ENCODE measurements at regions not wholly inside any gene's neighbourhood (a gene's known extent, or its start where the extent isn't known, plus 50 kb on each side); places are given as distances from the start of the nearest gene placed in this dataset.

GRCh38 chr17:427327-427726 lies 74.7 kb upstream of the RPH3AL start:
- Histone ChIP-seq H3K4me3 (no peak overlapping the region), H3K36me3 (ENCODE audit: low read depth) (no peaks in the 10 kb centered on the region), H3K4me1 (ENCODE audit: low read depth) (no peaks in the 10 kb centered on the region), H3K9me3 (peaks cover 13% of the 10 kb centered on the region)
- TF ChIP-seq CTCF (IDR thresholded peaks at IDR 0.05) = no peak
- intact Hi-C loops (cut with DNase I, micrococcal nuclease) = no loop called here
- DNase-seq (no peak), ATAC-seq (no peak)

GRCh38 chr17:422196-422930 lies 69.8 kb upstream of the RPH3AL start:
- Histone ChIP-seq H3K9me3 (no peaks in the 10 kb centered on the region), H3K36me3 (ENCODE audit: low read depth) (no peaks in the 10 kb centered on the region), H3K4me3 (no peak overlapping the region), H3K4me1 (ENCODE audit: low read depth) (no peaks in the 10 kb centered on the region)
- intact Hi-C loops (cut with DNase I, micrococcal nuclease) = no loop called here
- no peak for DNase-seq
- ATAC-seq = no peak
- no peak for TF ChIP-seq CTCF (IDR thresholded peaks at IDR 0.05)

GRCh38 chr17:420479-421175 lies 68.0 kb upstream of the RPH3AL start:
- no peak for ATAC-seq
- intact Hi-C loops (cut with DNase I, micrococcal nuclease) = no loop called here
- H3K4me3 ChIP-seq = no peak overlapping the region
- H3K4me1 ChIP-seq (ENCODE audit: low read depth) = no peaks in the 10 kb centered on the region
- H3K36me3 ChIP-seq (ENCODE audit: low read depth) = no peaks in the 10 kb centered on the region
- H3K9me3 ChIP-seq = no peaks in the 10 kb centered on the region
- no peak for TF ChIP-seq CTCF (IDR thresholded peaks at IDR 0.05)
- no peak for DNase-seq

- peak; percentile 30 for ATAC-seq
Measured at GRCh38 chr17:419073-419735, 66.6 kb upstream of the RPH3AL start.

GRCh38 chr17:418421-418751 lies 65.8 kb upstream of the RPH3AL start:
- H3K4me1 ChIP-seq (ENCODE audit: low read depth) = no peaks in the 10 kb centered on the region
- no peak overlapping the region for H3K4me3 ChIP-seq
- no peak for DNase-seq
- intact Hi-C loops (cut with DNase I, micrococcal nuclease) = loop anchor here in 1 of 2 donors (5.0 kb wide), 1 partner anchor 269 kb away; no protein-coding TSS in a partner anchor
- TF ChIP-seq CTCF (IDR thresholded peaks at IDR 0.05) = no peak
- peak; percentile 45 for ATAC-seq
- no peaks in the 10 kb centered on the region for H3K36me3 ChIP-seq (ENCODE audit: low read depth)
- H3K9me3 ChIP-seq = no peaks in the 10 kb centered on the region

More at GRCh38 chr17:419073-419735, 66.6 kb upstream of the RPH3AL start:
- no peaks in the 10 kb centered on the region for H3K36me3 ChIP-seq (ENCODE audit: low read depth)
- H3K4me1 ChIP-seq (ENCODE audit: low read depth) = no peaks in the 10 kb centered on the region
- no peak for TF ChIP-seq CTCF (IDR thresholded peaks at IDR 0.05)
- no peaks in the 10 kb centered on the region for H3K9me3 ChIP-seq
- DNase-seq = peak in 1 of 3 donors; percentile 66
- no peak overlapping the region for H3K4me3 ChIP-seq
- intact Hi-C loops (cut with DNase I, micrococcal nuclease) = loop anchor here in 1 of 2 donors (5.0 kb wide), 1 partner anchor 268 kb away; no protein-coding TSS in a partner anchor

Measured in mucosa of descending colon (tissue), 3 donors.